OCI-LY1 (cell line): ENCODE measurements at regions not wholly inside any gene's neighbourhood (a gene's known extent, or its start where the extent isn't known, plus 50 kb on each side); places are given as distances from the start of the nearest gene placed in this dataset.

ENCODE experiments used
- EZH2 ChIP-seq: fragments of 200-600 bp; sonication (generic), shearing (Covaris generic); IDR thresholded peaks from 2 replicates; pipeline ENCODE4 v1.8.0; 2017; ENCODE audit warnings: borderline replicate concordance, mixed run types, mild to moderate bottlenecking, antibody characterized with exemption, low read length, moderate library complexity, mixed read lengths
- TF ChIP-seq, protein P1 (sequence below): fragments of 200-600 bp; sonication (generic), shearing (Covaris generic); IDR thresholded peaks from 2 replicates; pipeline ENCODE4 v1.5.1; 2017; ENCODE audit warnings: mild to moderate bottlenecking, antibody characterized with exemption, low read length, moderate library complexity, mixed read lengths

DNA sequence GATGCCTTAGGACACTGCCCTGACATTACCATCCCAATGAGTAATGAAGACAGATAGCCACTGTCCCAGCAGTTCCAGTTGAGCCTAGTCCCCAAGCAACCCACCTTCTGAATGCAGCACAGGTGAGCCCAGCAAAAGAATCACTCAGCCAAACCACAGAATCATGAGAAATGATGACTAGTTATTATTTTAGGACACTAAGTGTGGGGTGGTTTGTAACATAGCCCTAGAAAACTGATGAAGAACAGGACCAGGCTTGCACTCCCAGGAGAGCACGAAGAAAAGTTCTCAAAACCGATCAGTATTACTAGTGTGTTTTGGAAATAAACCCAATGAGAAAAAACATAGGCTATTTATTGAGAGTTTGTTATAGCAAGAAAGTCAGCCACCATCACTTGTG, 129.6 kb upstream of the CNTN6 start:
- no peak for TF ChIP-seq EZH2
- TF ChIP-seq, protein P1, sequence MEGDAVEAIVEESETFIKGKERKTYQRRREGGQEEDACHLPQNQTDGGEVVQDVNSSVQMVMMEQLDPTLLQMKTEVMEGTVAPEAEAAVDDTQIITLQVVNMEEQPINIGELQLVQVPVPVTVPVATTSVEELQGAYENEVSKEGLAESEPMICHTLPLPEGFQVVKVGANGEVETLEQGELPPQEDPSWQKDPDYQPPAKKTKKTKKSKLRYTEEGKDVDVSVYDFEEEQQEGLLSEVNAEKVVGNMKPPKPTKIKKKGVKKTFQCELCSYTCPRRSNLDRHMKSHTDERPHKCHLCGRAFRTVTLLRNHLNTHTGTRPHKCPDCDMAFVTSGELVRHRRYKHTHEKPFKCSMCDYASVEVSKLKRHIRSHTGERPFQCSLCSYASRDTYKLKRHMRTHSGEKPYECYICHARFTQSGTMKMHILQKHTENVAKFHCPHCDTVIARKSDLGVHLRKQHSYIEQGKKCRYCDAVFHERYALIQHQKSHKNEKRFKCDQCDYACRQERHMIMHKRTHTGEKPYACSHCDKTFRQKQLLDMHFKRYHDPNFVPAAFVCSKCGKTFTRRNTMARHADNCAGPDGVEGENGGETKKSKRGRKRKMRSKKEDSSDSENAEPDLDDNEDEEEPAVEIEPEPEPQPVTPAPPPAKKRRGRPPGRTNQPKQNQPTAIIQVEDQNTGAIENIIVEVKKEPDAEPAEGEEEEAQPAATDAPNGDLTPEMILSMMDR: no peak
